NCI-H748 (cell line): ENCODE measurements at regions not wholly inside any gene's neighbourhood (a gene's known extent, or its start where the extent isn't known, plus 50 kb on each side); places are given as distances from the start of the nearest gene placed in this dataset.

Experiments used
- DNase-seq: peaks from one replicate; lab custom pipeline; 2025; ENCODE audit not compliant: unreplicated experiment; lab: John Stamatoyannopoulos, UW

DNA sequence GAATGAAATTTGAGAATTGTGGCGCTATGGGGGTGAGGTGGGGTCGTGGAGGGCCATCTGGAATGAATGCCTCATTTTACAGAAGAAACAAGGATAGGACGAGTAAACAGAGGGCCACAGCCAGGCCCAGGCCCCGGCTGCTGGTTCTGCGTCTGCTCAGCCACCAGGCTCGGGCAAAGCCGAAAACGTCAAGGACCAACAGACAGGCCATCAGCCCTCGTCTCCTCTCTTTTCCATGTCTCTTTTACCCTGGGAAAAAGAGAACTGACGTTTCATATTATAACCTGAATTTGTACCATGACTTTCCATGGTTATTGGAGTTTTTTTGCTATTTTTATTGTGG is 212.4 kb upstream of the ARID1B start:
- DNase-seq = peak; percentile 59

DNA sequence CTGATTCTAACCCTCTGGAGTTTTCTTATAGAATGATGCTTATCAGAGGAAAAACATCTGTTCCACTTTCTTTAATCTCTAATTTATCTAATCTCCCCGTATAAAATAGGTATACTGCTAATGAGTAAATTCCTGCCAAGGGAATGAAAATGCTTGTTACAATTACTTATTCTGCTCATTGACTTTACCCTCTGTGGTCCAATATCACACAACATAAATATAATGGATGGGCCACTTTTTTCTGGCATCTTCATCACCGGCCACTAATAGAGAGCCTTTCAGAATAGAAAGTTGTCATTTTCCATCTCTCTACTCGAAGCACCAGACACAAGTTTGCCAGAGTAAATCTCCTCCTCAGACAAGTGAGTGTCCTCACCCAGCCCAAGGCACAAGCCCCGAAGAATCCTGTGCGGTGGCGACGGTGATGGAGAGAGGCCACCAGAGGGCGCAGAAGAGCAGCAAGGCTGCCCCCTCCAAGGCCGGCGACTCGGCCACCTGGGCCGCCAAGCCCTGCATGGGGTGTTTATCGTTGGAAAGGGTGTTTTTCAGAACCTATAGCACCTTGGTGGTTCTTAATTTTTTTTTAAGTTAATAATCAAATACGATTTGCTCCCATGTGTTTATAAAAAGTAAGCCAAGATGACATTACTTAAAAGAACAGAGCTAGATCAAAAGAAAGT is 212.9 kb upstream of the ARID1B start:
- DNase-seq = peak; percentile 86

DNA sequence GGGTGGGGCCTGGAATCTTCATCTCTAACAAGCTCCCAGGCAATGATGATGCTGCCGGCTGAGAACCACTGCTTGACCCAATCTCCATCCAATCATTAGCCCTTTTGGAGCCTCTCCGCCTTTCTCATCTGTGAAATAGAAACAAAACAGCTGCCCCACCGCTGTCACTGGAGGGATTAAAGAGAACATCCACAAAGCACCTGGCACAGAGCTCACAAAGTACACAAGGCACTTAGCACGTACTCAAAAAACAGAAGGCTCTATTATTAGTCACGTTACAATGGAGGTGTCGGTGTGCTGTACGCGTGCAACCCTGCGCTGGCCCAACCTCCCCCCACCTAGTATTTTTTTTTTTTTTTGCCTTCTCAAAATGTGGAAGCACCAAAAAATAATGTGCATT is 213.5 kb upstream of the ARID1B start:
- peak; percentile 99 for DNase-seq

DNA sequence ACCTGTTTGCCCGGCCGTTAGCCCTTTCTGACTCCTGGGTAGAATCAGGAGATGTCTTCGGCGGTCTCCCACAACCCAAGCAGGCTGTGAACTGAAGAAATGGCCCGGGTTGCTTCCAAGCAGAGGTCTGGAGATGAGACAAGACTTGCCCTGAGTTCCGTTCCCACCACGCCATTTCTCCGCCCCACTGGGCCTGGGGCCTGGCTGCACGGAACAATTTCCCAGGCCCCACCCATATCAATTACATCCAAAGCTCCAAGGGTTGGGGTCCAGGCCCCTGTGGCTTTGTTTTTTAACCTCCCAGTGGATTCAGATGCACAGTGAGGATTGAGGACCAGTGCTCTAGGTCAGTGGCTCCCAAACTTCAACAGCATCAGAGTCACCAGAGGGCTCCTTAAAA is 214.5 kb upstream of the ARID1B start:
- no peak for DNase-seq

DNA sequence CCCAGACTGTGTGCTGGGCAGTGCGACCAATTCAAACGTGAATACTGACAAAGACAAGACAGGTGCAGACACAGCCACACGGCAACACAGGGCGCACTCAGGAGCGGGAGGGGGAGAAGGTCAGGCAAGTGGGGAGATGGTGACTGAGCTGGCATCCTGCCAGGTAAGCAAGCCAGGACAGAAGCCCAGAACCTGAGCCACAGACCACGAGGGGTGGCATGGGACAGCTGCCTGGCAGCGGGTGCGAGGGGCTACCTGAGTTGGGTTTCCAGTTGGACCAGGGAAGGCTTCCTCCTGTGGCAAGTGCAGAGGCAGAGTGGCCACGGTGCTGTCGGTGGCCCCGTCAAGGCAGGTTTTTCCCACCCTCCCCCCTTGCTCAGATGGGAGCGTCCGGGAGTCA is 215.2 kb upstream of the ARID1B start:
- DNase-seq = peak; percentile 80

DNA sequence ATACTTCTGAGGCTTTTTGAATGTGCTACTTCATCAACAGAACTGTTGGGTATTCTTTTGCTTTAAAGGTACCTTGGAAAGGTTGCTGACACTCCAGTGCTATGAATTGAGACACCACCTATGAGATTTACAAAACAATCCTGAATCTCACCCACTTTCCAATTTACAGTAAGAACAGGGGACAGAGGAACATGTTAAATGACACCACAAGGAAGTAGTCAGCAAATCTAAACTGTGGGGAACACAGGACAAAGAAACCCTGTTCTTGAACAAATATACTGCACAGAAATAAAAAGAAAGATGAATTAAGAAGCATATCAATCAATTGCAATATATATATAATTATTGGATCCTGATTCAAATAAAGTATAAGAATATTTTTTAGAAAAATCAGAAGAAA is 216.7 kb upstream of the ARID1B start:
- no peak for DNase-seq

DNA sequence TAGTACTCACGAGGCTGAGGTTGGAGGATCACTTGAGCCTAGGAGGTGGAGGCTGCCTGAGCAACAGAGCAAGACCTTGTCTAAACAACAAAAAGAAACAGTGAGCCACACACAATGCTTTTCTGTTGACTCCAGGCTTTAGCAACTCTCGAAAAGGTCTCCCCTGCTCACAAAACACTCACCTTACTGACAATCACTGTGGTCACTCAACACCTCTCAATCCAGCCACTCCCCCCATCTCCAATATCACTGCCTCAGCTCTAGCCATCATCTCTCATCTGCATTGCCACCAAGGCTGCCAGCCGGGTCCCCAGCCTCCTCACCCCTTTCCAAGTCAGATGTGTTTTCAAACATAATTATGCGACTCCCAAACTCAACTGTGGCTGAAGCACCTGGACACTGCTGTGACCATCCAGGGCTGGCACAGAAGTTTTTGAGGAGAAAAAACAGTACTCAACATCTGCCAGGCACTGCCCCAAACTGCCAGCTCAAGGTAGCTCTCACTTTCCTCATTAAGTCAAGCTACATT is 218.0 kb upstream of the ARID1B start:
- peak; percentile 72 for DNase-seq

DNA sequence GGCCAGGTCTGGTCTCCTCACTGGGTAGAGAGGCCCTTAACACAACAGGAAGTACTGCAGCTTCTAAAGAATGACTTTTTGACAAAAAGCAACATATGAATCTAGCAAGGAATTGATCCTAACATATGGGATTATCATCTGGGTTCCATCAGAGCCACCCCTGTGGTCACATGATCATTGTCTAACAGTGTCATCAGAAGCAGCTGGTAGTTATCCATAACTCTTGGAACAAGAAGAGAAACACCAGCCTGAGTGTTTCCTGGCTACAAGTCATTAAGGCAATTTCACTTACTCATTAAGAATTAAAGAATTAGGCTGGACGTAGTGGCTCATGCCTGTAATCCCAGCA is 219.3 kb upstream of the ARID1B start:
- DNase-seq = no peak

DNA sequence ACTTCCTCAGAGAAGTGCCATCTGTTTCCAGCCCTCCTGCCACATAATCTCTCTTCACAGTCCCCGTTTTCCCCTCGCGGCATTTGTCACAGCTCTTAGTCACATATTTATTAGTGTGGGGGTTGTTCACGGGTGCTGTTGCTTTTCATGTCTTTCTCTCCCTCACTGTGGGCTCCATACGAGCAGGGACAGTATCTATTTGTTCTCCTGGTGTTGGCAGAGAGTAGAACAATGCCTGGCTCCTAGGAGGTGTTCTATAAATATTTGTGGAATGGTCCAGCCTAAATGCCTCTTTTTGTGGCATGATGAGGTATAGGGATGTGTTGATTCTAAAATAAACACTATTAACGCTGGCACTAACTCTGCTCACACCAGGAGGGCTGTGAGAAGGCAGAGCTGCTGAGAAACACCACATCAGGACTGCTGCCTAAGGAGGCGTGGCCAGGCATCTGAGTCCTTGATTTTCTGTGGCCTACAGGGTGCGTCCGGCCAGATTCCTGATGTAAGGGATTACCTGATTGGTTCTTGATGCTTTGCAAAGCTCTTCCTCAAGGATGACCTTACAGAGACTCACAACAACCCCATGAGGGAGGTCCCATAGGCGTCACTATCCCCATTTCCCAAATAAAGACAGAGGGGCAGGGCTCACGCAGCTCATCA is 219.8 kb upstream of the ARID1B start:
- DNase-seq = peak; percentile 100

DNA sequence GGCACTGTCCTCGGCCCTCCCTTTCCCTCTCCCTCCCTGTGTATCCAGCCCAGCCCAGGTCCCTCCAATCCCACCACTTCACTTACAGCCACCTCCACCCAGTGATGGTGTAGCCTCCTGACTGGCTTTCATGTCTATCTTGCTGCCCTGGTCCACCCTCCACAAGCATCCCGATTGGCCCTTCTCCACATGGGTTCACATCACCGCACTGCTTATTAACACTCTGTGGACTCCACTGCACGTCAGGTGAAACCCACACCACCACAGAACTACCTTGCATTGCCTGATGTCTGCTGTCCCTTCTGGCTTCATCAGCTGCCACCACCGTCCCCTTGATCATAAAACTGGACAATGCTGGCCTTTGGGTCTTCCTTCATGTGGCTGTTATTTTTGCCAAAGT is 220.4 kb upstream of the ARID1B start:
- DNase-seq = no peak

DNA sequence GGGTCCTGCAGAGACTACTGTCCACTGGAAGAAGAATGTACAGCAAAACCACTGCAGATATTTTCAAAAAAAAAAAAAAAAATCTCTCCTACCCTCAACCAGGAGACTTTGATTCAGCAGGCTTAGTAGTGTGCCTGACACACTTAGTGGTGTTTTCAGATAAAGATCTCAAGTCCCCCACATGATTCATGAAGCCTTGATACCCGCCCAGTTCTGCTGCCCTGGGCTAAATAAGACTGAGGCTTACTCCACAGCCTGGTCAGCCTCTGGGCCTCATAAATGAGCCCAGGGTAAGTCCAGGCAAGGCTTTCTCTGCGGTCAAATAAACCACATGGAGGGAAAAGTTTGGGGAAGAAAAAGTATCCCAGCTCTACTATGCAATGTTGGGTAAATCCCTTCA is 222.1 kb upstream of the ARID1B start:
- no peak for DNase-seq

DNA sequence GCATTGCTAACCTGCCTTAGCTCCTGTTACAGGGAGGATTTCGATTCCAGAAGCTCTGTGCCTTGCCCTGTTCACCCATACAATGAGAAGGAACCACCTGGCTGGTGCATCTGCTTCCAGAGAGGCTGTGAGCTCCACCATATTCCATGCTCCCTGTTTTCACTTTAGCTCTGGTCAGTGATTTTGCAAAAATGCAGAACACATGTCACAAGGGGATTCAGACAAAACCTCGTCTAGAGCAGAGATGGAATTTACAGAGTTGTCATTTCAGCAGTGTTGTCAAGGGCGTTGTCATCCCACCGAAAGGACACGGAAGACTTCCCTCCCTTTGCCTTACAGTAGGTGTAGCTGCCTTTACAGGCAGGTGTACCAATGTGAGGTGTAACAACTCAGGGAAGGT is 223.0 kb upstream of the ARID1B start:
- DNase-seq = peak; percentile 84

DNA sequence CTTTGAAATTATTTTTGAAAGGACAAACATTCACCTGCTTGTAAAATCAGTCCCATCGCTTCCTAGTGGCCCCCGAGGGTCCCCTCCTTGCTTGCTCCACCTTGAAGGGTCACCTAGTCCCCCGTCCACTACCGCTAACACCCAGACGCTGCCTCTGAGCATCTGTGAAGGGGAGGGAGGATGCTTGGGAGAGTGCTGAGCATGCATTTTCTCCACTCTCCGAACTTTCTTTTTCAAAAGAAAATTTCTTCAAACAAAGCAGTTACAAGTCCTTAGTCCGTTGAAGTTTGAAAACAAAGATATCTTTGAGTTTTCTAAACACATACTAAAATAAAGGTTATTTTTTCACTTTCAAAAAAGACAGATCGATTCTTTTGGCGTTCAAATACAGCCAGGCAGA is 224.3 kb upstream of the ARID1B start:
- DNase-seq = no peak

DNA sequence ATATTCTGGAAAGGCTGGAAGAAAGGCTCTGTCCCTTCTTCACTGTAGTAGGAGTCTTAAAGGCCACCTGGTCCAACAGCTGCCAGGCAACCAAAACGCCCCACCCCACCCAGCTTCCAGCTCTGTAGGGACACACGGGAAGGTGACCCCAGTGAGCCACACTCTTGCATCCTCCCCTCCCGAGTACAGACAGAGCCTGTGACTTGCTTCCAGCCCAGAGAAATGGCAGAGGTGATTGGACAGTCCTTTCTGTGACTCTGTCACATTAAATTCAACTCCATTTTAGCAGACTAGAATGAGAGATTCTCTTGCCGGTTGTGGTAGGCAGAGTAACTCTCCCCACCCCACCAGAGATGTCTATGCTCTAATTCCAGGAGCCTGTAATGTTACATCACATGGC is 226.2 kb upstream of the ARID1B start:
- DNase-seq = no peak

DNA sequence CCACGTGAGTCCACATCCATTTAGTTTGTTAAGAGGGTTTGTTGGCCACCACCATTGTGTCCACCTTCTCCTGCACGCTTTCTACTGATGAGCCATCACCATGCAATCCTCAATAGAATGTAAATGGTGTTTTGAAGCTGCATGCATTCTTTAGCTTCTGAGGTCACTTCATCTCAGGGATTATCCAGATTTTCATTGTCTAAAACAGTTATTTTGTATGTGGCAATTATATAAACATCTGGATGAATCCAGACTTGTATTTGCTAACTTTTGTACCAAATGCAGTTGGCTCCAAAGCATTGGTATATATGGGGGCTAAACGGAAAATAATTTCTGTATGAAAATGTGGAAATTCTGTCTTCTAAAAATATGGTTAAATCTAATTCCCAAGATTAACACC is 231.2 kb upstream of the ARID1B start:
- no peak for DNase-seq

DNA sequence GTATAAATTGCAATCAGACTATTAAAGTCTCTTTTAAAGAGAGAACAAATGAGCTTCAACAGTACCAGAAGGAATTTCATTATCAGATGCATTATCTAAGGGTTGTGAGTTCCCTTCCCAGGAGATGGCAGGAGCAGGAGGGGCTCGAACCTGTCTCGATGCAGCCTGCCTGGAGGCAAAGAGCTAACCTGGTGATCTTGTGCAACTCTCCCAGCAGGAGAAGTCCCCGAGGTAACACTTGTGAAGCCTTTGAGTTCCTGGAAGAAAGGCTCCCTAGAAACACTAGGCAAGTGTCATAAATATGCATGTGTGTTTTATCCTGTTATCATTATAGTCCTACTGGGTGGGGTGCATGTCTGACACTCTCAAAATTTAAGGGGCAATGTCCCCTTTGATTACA is 232.2 kb upstream of the ARID1B start:
- no peak for DNase-seq

DNA sequence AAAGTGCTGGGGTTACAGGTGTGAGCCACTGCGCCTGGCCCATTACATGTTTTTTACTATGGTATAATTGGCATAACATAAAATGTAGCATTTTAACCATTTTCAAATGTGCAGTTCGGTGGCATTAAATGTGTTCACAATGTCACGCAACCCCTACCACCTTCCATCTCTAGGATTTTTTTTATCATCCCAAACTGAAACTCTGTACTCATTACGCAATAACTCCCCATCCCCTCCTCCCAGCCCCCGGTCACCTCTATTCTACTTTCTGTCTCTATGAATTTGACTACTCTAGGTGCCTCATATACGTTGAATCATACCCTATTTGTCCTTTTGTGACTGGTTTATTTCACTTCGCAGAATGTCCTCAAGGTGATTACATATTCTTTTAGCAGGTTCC is 233.1 kb upstream of the ARID1B start:
- DNase-seq = no peak

DNA sequence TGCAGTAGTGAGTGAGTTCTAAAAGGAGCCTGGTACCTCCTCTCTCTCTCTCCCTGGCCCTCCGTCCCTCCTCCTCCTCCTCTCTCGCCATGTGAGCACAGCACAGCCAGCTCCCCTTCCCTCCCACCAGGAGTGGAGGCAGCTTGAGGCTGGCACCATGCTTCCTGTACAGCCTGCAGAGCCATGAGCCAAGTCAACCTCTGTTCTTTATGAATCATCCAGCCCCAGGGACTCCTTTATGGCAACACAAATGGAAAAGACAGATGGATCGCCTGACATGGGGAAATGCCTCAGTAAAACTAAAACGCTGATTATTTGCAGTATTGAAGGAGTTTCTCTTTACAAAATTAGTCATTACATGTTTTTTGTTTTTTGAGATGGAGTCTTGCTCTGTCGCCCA is 233.7 kb upstream of the ARID1B start:
- DNase-seq = no peak

DNA sequence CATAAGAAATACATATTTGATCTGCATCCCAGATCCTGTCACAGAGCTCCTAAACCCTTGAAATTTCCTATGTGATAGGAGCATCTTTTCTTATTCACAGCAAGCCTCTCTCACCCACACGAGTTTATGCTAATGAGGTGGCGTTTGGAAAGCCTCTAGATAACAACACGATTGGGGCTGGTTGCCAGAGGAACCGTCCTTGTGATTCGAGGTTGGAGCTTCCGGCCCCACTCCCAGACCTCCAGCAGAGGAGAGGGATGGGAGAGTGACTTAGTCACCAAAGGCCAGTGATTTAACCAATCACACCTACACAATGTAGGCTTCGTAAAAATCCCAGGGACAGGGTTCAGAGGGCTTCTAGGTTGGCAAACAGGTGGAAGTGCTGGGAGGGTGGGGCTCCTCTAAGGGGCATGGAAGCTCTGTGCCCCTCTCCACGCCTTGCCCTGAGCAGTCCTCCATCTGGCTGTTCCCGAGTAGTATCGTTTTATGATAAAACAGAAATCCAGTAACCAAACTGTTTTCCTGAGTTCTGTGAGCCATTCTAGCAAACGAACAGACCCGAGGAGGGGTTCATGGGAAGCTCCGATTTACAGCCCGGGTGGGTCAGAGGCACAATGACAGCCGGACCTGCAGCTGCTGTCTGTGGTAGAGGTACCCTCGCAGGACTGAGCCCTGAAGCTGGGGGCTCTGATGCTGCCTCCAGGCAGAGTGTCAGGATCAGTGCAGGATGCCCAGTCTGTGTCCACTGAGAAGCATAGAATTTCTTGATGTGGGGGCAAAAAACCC is 238.1 kb upstream of the ARID1B start:
- peak; percentile 69 for DNase-seq

DNA sequence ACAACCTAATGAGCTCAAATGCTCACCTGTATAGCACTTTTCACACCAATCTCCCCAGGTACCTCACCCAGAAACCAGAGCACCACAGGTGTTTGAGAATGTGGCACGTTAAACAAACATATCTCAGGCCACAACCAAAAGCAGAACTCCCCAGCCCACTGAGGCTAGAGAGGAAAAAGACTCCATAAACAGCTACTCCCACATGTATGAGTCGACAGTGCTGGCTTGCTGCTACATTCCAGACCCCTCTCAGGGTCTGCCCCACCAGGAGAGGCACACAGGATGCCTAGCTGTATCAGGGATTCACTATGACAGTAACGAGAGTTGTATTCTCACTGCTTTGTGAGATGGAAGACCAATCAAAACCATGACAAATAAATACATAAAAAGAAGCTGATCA is 242.6 kb upstream of the ARID1B start:
- DNase-seq = no peak

DNA sequence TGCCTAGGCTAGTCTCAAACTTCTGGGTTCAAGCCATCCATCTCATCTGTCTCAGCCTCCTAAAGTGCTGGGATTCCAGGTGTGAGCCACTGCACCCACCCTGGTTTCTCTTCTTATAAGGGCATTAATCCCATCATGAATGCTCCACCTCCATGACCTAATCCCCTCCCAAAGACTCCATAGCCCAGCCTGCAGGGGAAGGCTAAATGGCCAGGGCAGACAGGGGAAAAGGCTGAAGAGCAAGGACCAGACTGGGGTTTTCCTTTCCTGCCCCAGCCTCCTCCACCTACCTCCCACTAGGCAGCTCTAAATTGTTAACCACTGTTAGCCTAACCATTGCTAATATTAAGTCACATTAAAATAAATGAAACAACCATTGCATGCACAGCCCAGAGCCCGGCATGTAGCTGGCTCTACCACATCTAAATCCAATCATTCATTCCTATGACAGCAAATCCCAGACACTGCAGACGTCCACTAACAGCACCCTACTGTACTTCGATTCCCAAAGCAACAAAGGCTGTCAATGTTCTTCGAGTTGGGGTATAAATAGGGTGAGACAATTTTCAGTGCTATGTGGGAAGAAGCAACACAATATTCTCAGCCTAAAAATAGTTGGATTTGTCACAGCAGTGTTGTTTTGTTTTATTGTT is 243.2 kb upstream of the ARID1B start:
- DNase-seq = no peak

DNA sequence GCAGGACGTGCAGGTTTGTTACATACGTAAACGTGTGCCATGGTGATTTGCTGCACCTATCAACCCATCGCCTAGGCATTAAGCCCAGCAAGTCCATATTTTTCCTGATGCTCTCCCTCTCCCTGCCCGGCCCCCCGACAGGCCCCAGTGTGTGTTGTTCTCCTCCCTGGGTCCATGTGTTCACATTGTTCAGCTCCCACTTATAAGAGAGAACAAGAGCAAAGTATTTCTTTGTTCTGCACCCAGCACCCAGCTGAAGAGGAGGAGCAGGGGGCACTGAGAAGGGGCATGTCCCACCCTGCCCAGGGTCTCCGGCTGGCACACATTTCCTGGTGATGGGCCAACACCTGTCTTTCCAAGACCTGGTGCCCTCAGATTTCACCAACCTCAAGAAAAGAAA is 251.1 kb upstream of the ARID1B start:
- DNase-seq = no peak
